Trophoblast cell (in vitro differentiated cells and primary cell): ENCODE measurements at regions not wholly inside any gene's neighbourhood (a gene's known extent, or its start where the extent isn't known, plus 50 kb on each side); places are given as distances from the start of the nearest gene placed in this dataset.
A peak's percentile ranks its signal among the peaks of the same experiment; 100 is the strongest.

Experiments used
- DNase-seq, 2 donors: peaks; one replicate each; pipeline ENCODE4 v3.0.0-alpha.2; 2016
- H2AFZ ChIP-seq: 2 replicates; pipeline ENCODE4 v1.6.1; 2013; ENCODE audit warnings: low read length, moderate library complexity, mild to moderate bottlenecking; ENCODE audit not compliant: insufficient read depth, poor library complexity
- H2AK5ac ChIP-seq: 2 replicates; pipeline ENCODE4 v1.6.1; 2013; ENCODE audit warnings: mild to moderate bottlenecking, low read length
- H2BK120ac ChIP-seq: 2 replicates; pipeline ENCODE4 v1.6.1; 2013; ENCODE audit warnings: low read length, mild to moderate bottlenecking, moderate library complexity; ENCODE audit not compliant: insufficient read depth, poor library complexity
- H2BK12ac ChIP-seq: 2 replicates; pipeline ENCODE4 v1.6.1; 2013; ENCODE audit warnings: mild to moderate bottlenecking, low read length, moderate library complexity
- H2BK5ac ChIP-seq: 2 replicates; pipeline ENCODE4 v1.6.1; 2013; ENCODE audit warnings: low read length, low read depth, moderate library complexity, mild to moderate bottlenecking; ENCODE audit not compliant: poor library complexity
- H3K14ac ChIP-seq: 2 replicates; pipeline ENCODE4 v1.6.1; 2013; ENCODE audit warnings: mild to moderate bottlenecking, low read length
- H3K18ac ChIP-seq: 2 replicates; pipeline ENCODE4 v1.6.1; 2013; ENCODE audit warnings: mild to moderate bottlenecking, low read length
- H3K23ac ChIP-seq: 2 replicates; pipeline ENCODE4 v1.6.1; 2013; ENCODE audit warnings: low read length
- H3K27ac ChIP-seq: 2 replicates; pipeline ENCODE4 v1.5.1; 2013; ENCODE audit warnings: low read depth, mild to moderate bottlenecking, inconsistent platforms, low read length, moderate library complexity
- H3K27me3 ChIP-seq: 2 replicates; pipeline ENCODE4 v1.6.1; 2013; ENCODE audit warnings: inconsistent platforms, mild to moderate bottlenecking, low read length, moderate library complexity; ENCODE audit not compliant: insufficient read depth
- H3K36me3 ChIP-seq, 2 experiments: 1 replicate in 1 of 2; 2 replicates in 1 of 2; pipeline ENCODE4 v1.6.1; 2013; ENCODE audit warnings: low read length in 2 of 2, mild to moderate bottlenecking in 2 of 2, moderate library complexity in 1 of 2; ENCODE audit not compliant: insufficient read depth in 2 of 2, control insufficient read depth in 1 of 2
- H3K4ac ChIP-seq: 2 replicates; pipeline ENCODE4 v1.6.1; 2013; ENCODE audit warnings: low read depth, mild to moderate bottlenecking, low read length, moderate library complexity
- H3K4me1 ChIP-seq, 2 experiments: 1 replicate in 1 of 2; 2 replicates in 1 of 2; pipeline ENCODE4 v1.6.1; 2013; ENCODE audit warnings: low read length in 2 of 2, mild to moderate bottlenecking in 2 of 2, moderate library complexity in 1 of 2; ENCODE audit not compliant: insufficient read depth in 2 of 2, control insufficient read depth in 1 of 2
- H3K4me2 ChIP-seq: 2 replicates; pipeline ENCODE4 v1.6.1; 2013; ENCODE audit warnings: inconsistent platforms, mild to moderate bottlenecking, low read length, moderate library complexity
- H3K4me3 ChIP-seq: 2 replicates; pipeline ENCODE4 v1.5.1; 2013; ENCODE audit warnings: mild to moderate bottlenecking, low read depth, low read length, inconsistent platforms
- H3K79me1 ChIP-seq: one replicate; pipeline ENCODE4 v1.6.1; 2013; ENCODE audit warnings: low read length
- H3K79me2 ChIP-seq: 2 replicates; pipeline ENCODE4 v1.6.1; 2013; ENCODE audit warnings: low read length, mild to moderate bottlenecking; ENCODE audit not compliant: control insufficient read depth, insufficient read depth, poor library complexity
- H3K9ac ChIP-seq: 2 replicates; pipeline ENCODE4 v1.6.1; 2013; ENCODE audit warnings: mild to moderate bottlenecking, low read length
- H3K9me3 ChIP-seq: 2 replicates; pipeline ENCODE4 v1.6.1; 2013; ENCODE audit warnings: low read depth, mild to moderate bottlenecking, control low read depth, inconsistent platforms, low read length; ENCODE audit not compliant: insufficient read depth
- H4K12ac ChIP-seq: 2 replicates; pipeline ENCODE4 v1.6.1; 2013; ENCODE audit warnings: low read depth, mild to moderate bottlenecking, low read length, moderate library complexity
- H4K8ac ChIP-seq: 2 replicates; pipeline ENCODE4 v1.6.1; 2013; ENCODE audit warnings: low read depth, mild to moderate bottlenecking, low read length, moderate library complexity
- H4K91ac ChIP-seq: one replicate; pipeline ENCODE4 v1.6.1; 2013; ENCODE audit warnings: low read depth, mild to moderate bottlenecking, low read length, moderate library complexity
- WGBS: extraction: QIAGEN DNeasy Blood & Tissue Kit; methylation state at CpG from one replicate; pipeline ENCODE4 v1.1.7; 2013; ENCODE audit warnings: missing lambda C conversion rate; ENCODE audit not compliant: insufficient read length, insufficient coverage; ENCODE audit errors: extremely low coverage; 5-methylcytosine and 5-hydroxymethylcytosine counted together

GRCh38 chr6:91173651-91174050 lies 586.8 kb upstream of the MAP3K7 start:
- no peak overlapping the region for H3K14ac ChIP-seq

GRCh38 chr6:91173186-91173585 lies 586.3 kb upstream of the MAP3K7 start:
- Histone ChIP-seq H3K27me3 (no peaks in the 10 kb centered on the region), H3K23ac (peak overlapping the region; percentile 85), H3K79me1 (no peaks in the 10 kb centered on the region), H3K4me3 (no peak overlapping the region), H3K9ac (no peak overlapping the region), H3K4me1 (no peaks in the 10 kb centered on the region), H2AFZ (no peak overlapping the region), H3K4me2 (no peak overlapping the region), H3K9me3 (no peaks in the 10 kb centered on the region), H4K8ac (no peak overlapping the region), H3K14ac (no peak overlapping the region), H3K36me3 (no peaks in the 10 kb centered on the region), H3K18ac (no peak overlapping the region), H2BK5ac (no peak overlapping the region), H3K79me2 (no peaks in the 10 kb centered on the region), H2BK120ac (no peak overlapping the region), H4K12ac (no peak overlapping the region), H3K27ac (no peak overlapping the region), H3K4ac (no peak overlapping the region), H2AK5ac (no peak overlapping the region), H2BK12ac (no peak overlapping the region), H4K91ac (no peak overlapping the region)
- no peak for DNase-seq
- no CpG with 5 or more reads among the region's 3 CpGs for WGBS

More at GRCh38 chr6:91173651-91174050, 586.8 kb upstream of the MAP3K7 start:
- Histone ChIP-seq H3K79me2 (no peaks in the 10 kb centered on the region), H3K4me2 (no peak overlapping the region), H2AFZ (no peak overlapping the region), H3K4ac (no peak overlapping the region), H3K27me3 (no peaks in the 10 kb centered on the region), H3K9ac (no peak overlapping the region), H2BK120ac (no peak overlapping the region), H2BK12ac (no peak overlapping the region), H4K8ac (no peak overlapping the region), H4K91ac (no peak overlapping the region), H3K23ac (no peak overlapping the region), H3K4me3 (no peak overlapping the region), H3K79me1 (no peaks in the 10 kb centered on the region), H3K9me3 (no peaks in the 10 kb centered on the region), H2BK5ac (no peak overlapping the region), H4K12ac (no peak overlapping the region), H2AK5ac (no peak overlapping the region), H3K27ac (no peak overlapping the region), H3K18ac (no peak overlapping the region), H3K4me1 (no peaks in the 10 kb centered on the region), H3K36me3 (no peaks in the 10 kb centered on the region)
- WGBS: no CpG with 5 or more reads among the region's 3 CpGs
- DNase-seq: no peak

GRCh38 chr6:91171754-91172462 lies 585.0 kb upstream of the MAP3K7 start:
- Histone ChIP-seq H3K27ac (no peak overlapping the region), H2AK5ac (no peak overlapping the region), H4K91ac (no peak overlapping the region), H3K9ac (no peak overlapping the region), H3K79me2 (no peaks in the 10 kb centered on the region), H4K12ac (no peak overlapping the region), H3K4ac (no peak overlapping the region), H3K79me1 (no peaks in the 10 kb centered on the region), H3K36me3 (no peaks in the 10 kb centered on the region), H2AFZ (no peak overlapping the region), H3K4me3 (no peak overlapping the region), H3K27me3 (no peaks in the 10 kb centered on the region), H2BK5ac (no peak overlapping the region), H3K4me1 (no peaks in the 10 kb centered on the region), H3K14ac (no peak overlapping the region), H4K8ac (no peak overlapping the region), H2BK12ac (no peak overlapping the region), H2BK120ac (no peak overlapping the region), H3K9me3 (no peaks in the 10 kb centered on the region), H3K18ac (no peak overlapping the region), H3K23ac (no peak overlapping the region), H3K4me2 (no peak overlapping the region)
- no peak for DNase-seq
- no CpG with 5 or more reads among the region's 7 CpGs for WGBS

GRCh38 chr6:91167846-91168245 lies 581.0 kb upstream of the MAP3K7 start:
- Histone ChIP-seq H2BK120ac (no peak overlapping the region), H3K79me1 (no peaks in the 10 kb centered on the region), H3K9me3 (no peaks in the 10 kb centered on the region), H4K12ac (no peak overlapping the region), H3K9ac (no peak overlapping the region), H4K91ac (no peak overlapping the region), H2AK5ac (no peak overlapping the region), H3K4me2 (no peak overlapping the region), H3K18ac (no peak overlapping the region), H3K4me3 (no peak overlapping the region), H3K27me3 (no peaks in the 10 kb centered on the region), H3K27ac (no peak overlapping the region), H4K8ac (no peak overlapping the region), H3K23ac (no peak overlapping the region), H3K4ac (no peak overlapping the region), H3K4me1 (no peaks in the 10 kb centered on the region), H2BK12ac (no peak overlapping the region), H2BK5ac (no peak overlapping the region), H3K79me2 (no peaks in the 10 kb centered on the region), H2AFZ (no peak overlapping the region), H3K36me3 (no peaks in the 10 kb centered on the region), H3K14ac (no peak overlapping the region)
- no CpG with 5 or more reads among the region's 3 CpGs for WGBS
- no peak for DNase-seq
